ENCODE measurements at regions not wholly inside any gene's neighbourhood (a gene's known extent, or its start where the extent isn't known, plus 50 kb on each side); places are given as distances from the start of the nearest gene placed in this dataset.

DNA sequence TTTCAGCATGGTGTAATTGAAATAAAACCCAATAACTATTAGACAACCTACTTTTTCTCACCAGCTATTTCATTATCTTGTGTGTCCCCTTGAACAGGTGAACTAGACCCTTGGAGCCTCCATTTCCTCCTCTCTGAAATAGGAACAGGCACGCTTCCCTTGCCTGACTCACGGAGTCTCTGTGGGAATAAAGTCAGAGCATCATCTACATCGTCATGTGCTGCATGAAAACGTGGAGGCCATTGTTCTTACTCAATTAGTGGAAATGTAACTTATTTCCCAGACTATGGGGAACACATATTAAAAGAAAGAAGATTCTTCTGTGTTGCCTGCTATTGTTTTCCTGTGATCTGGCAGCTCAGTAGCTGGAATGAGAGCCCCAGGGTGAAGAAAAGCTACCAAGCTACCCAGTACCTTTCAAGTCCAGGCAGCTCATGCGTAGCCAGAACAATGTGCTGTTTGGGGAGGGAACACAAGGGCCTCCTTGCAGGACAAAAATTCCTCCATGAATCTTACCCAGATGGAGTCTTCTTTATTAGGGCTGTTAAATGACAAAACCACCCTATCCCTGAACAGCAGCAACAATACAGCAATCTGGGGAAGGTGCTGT is 59.8 kb downstream of the SOX11 start:
- H3K36me3 ChIP-seq, result no peaks in the 10 kb centered on the region
- no peaks in the 10 kb centered on the region for H3K9me3 ChIP-seq
- TF ChIP-seq, protein P1, sequence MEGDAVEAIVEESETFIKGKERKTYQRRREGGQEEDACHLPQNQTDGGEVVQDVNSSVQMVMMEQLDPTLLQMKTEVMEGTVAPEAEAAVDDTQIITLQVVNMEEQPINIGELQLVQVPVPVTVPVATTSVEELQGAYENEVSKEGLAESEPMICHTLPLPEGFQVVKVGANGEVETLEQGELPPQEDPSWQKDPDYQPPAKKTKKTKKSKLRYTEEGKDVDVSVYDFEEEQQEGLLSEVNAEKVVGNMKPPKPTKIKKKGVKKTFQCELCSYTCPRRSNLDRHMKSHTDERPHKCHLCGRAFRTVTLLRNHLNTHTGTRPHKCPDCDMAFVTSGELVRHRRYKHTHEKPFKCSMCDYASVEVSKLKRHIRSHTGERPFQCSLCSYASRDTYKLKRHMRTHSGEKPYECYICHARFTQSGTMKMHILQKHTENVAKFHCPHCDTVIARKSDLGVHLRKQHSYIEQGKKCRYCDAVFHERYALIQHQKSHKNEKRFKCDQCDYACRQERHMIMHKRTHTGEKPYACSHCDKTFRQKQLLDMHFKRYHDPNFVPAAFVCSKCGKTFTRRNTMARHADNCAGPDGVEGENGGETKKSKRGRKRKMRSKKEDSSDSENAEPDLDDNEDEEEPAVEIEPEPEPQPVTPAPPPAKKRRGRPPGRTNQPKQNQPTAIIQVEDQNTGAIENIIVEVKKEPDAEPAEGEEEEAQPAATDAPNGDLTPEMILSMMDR (IDR thresholded peaks at IDR 0.05), result no peak
- no peaks in the 10 kb centered on the region for H3K27me3 ChIP-seq
- no peak overlapping the region for H3K27ac ChIP-seq
- intact Hi-C loops (cut with DNase I), result no loop called here
- DNase-seq, result no peak
- H3K4me3 ChIP-seq, result no peak overlapping the region
- 51 to 56% methylated on average over 5 of the region's 5 CpGs for WGBS, 2 donors
- no peaks in the 10 kb centered on the region for H3K4me1 ChIP-seq

DNA sequence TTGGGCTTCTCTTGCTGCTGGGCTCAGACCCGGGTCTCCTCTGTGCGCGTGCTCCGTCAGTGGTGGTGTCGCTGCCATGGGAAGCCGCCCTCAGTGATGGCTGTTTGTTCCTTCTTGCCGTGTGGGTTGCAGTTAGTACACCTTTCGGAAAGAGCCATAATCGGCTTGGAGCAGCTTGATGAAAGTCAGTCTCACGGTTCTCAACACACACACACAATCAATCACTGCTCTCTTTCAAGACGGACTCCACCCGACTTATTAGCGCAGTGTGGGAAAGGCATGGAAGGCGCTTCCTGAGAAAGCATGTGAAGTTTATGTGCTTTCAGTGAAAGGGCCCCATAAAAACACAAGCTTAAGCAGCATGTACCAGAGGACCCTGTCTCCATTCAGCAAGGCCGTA is 64.1 kb downstream of the SOX11 start:
- Histone ChIP-seq H3K4me3 (no peak overlapping the region), H3K9me3 (no peaks in the 10 kb centered on the region), H3K27ac (no peak overlapping the region), H3K27me3 (no peaks in the 10 kb centered on the region), H3K4me1 (no peaks in the 10 kb centered on the region), H3K36me3 (no peaks in the 10 kb centered on the region)
- WGBS, 2 donors, result 60 to 76% methylated on average over 8 to 12 of the region's 15 CpGs
- intact Hi-C loops (cut with DNase I), result no loop called here
- DNase-seq, result no peak
- no peak for TF ChIP-seq POLR2A (IDR thresholded peaks at IDR 0.05)
- TF ChIP-seq, protein P1 (IDR thresholded peaks at IDR 0.05), result no peak

DNA sequence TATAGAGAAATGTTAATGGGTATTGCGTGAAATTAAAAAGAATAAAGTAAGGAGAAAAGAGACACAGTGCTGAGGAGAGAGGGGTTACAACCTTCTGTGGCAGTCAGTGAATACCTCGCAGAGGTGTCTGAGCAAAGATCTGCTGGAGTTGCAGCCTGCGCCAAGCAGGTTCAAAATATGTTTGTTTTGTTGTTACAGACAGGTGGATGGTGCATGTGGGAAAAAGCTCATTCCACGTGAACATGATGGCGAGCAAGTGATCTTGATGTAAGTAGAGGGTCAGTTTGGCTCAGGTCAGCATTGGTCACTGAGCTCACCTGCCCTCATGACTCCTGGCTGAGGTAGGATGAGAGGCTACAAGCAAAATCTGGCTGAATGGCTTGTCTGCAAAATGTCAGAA is 66.2 kb downstream of the SOX11 start:
- Histone ChIP-seq H3K9me3 (no peaks in the 10 kb centered on the region), H3K36me3 (no peaks in the 10 kb centered on the region), H3K27ac (no peak overlapping the region), H3K4me1 (no peaks in the 10 kb centered on the region), H3K4me3 (no peak overlapping the region), H3K27me3 (no peaks in the 10 kb centered on the region)
- 60 to 90% methylated on average over 5 of the region's 5 CpGs for WGBS, 2 donors
- TF ChIP-seq, protein P1 (IDR thresholded peaks at IDR 0.05), result no peak
- no peak for TF ChIP-seq POLR2A (IDR thresholded peaks at IDR 0.05)
- intact Hi-C loops (cut with DNase I), result no loop called here
- DNase-seq, result no peak

DNA sequence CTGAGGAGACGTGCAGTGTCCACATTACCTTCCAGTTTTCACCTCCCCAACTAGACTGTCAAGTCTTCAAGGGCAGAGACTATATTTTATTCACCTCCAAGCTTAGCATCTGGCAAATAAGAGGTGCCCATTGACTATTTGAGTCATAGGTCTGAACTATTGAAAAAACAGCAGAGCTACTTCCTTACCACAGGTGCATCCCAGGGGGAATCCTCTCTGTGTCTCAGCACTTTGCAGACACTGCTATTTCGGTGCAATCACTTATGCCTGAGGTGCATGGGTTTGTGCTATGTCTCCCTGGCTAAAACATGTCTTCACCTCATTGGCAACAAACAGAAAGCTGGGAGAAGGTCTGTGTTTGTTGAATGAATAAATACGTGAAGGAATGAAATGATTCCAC is 67.8 kb downstream of the SOX11 start:
- intact Hi-C loops (cut with DNase I), result no loop called here
- Histone ChIP-seq H3K4me3 (no peak overlapping the region), H3K9me3 (no peaks in the 10 kb centered on the region), H3K27ac (no peak overlapping the region), H3K27me3 (no peaks in the 10 kb centered on the region), H3K4me1 (no peaks in the 10 kb centered on the region), H3K36me3 (no peaks in the 10 kb centered on the region)
- 59% methylated on average over 2 to 3 of the region's 3 CpGs for WGBS, 2 donors
- TF ChIP-seq POLR2A (IDR thresholded peaks at IDR 0.05), result no peak
- TF ChIP-seq, protein P1 (IDR thresholded peaks at IDR 0.05), result no peak
- no peak for DNase-seq

DNA sequence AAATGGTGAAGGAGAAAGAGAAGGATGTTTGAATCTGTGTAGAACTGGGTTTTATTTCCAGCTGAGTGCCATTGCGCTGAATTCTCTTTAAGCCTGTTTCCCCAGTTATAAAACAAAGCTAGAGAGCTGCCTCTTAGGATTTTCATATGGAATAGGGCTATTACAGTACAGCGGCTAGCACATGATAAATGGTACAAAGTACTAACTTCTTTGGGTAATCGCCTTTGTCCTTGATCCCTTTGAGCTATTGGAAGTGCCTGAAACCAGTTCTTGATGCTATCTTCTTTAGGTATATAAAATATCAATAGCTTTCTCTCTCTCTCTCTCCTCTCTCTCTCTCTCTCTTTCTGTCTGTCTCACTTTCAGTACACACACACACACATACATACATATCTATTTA is 71.3 kb downstream of the SOX11 start:
- no peak for DNase-seq
- 66 to 69% methylated on average over 3 of the region's 3 CpGs for WGBS, 2 donors
- H3K4me3 ChIP-seq, result no peak overlapping the region
- TF ChIP-seq POLR2A (IDR thresholded peaks at IDR 0.05), result no peak
- TF ChIP-seq, protein P1 (IDR thresholded peaks at IDR 0.05), result no peak
- no peaks in the 10 kb centered on the region for H3K27me3 ChIP-seq
- H3K36me3 ChIP-seq, result no peaks in the 10 kb centered on the region
- H3K4me1 ChIP-seq, result no peaks in the 10 kb centered on the region
- intact Hi-C loops (cut with DNase I), result no loop called here
- H3K27ac ChIP-seq, result no peak overlapping the region
- H3K9me3 ChIP-seq, result no peaks in the 10 kb centered on the region

Data from esophagus squamous epithelium (tissue), 5 donors.